ENCODE measurements at regions not wholly inside any gene's neighbourhood (a gene's known extent, or its start where the extent isn't known, plus 50 kb on each side); places are given as distances from the start of the nearest gene placed in this dataset.
A peak's percentile ranks its signal among the peaks of the same experiment; 100 is the strongest.

- TF ChIP-seq ZSCAN20 (CRISPR knock-in tag; IDR thresholded peaks at IDR 0.05; ENCODE audit: borderline replicate concordance) = no peak
- no peak for TF ChIP-seq REL (CRISPR knock-in tag; conservative IDR thresholded peaks at IDR 0.05)
- no peak for TF ChIP-seq ATF4 (CRISPR knock-in tag; IDR thresholded peaks at IDR 0.05)
- no peak for TF ChIP-seq NONO (IDR thresholded peaks at IDR 0.05)
- TF ChIP-seq NONO (CRISPR knock-in tag; conservative IDR thresholded peaks at IDR 0.05) = no peak
- TF ChIP-seq POLR2G (IDR thresholded peaks at IDR 0.05; ENCODE audit: low read depth, low read length) = no peak
- TF ChIP-seq RARA (CRISPR knock-in tag; IDR thresholded peaks at IDR 0.05) = peak; percentile 83
- TF ChIP-seq CSRNP2 (CRISPR knock-in tag; conservative IDR thresholded peaks at IDR 0.05; ENCODE audit: low read depth) = no peak
- peak in 1 of 2 experiments; percentile 63; a peak in 2 of 4 replicates for TF ChIP-seq EP300 (IDR thresholded peaks at IDR 0.05; ENCODE audit: low read depth in 2 of 2, low read length in 2 of 2)
- peak; percentile 68; the same call in 1 of the 2 replicates for TF ChIP-seq EP300 (CRISPR knock-in tag; IDR thresholded peaks at IDR 0.05; ENCODE audit: borderline replicate concordance)
- no peak for TF ChIP-seq ZNF280D (CRISPR knock-in tag; IDR thresholded peaks at IDR 0.05)
- TF ChIP-seq RERE (CRISPR knock-in tag; IDR thresholded peaks at IDR 0.05; ENCODE audit: low read depth) = no peak
- TF ChIP-seq ZNF740 (CRISPR knock-in tag; IDR thresholded peaks at IDR 0.05) = no peak
- no peak for TF ChIP-seq ZNF496 (CRISPR knock-in tag; IDR thresholded peaks at IDR 0.05; ENCODE audit: insufficient replicate concordance)
- no peak for TF ChIP-seq CREB1 (IDR thresholded peaks at IDR 0.05)
- 0 out of 2 replicates have a peak, but pooled peaks have one; percentile 28 for TF ChIP-seq CREB1 (CRISPR knock-in tag; IDR thresholded peaks at IDR 0.05)
- no peak for TF ChIP-seq SRSF9 (IDR thresholded peaks at IDR 0.05; ENCODE audit: borderline replicate concordance, insufficient read depth, low read depth, low read length, poor library complexity, severe bottlenecking)
- no peak for TF ChIP-seq ZBTB38 (CRISPR knock-in tag; IDR thresholded peaks at IDR 0.05)
Observed at GRCh38 chr18:51361130-51361860, 163.8 kb upstream of the MEX3C start (continued).

Measured in HepG2 (cell line).